PC-9 (cell line): ENCODE measurements at regions not wholly inside any gene's neighbourhood (a gene's known extent, or its start where the extent isn't known, plus 50 kb on each side); places are given as distances from the start of the nearest gene placed in this dataset.

Experiments
- BruUV-seq: library from RNA; stranded (reverse); fragments of 400-500 nt; replicated peaks from 2 replicates; lab custom pipeline; 2021; lab: Mats Ljungman, UMichigan
- CTCF ChIA-PET: fragments of 300-600 bp; sonication (Branson Sonifier 250); formaldehyde crosslinking; loops from one replicate; lab custom pipeline; 2022; ENCODE audit warnings: antibody characterized with exemption; lab: Charles Lee
- POLR2A ChIA-PET: fragments of 300-600 bp; sonication (Branson Sonifier 250); formaldehyde crosslinking; loops from one replicate; lab custom pipeline; 2022; ENCODE audit warnings: antibody characterized with exemption; ENCODE audit not compliant: unreplicated experiment; lab: Charles Lee
- DNase-seq, 2 experiments: peaks; one replicate each; pipeline versions ENCODE4 v3.0.0 to v3.0.0-alpha.2; 2015 to 2022; ENCODE audit warnings: mixed read lengths in 1 of 2
- H2AFZ ChIP-seq: fragments of 200-600 bp; sonication (generic); 2 replicates; pipeline ENCODE4 v1.8.1; 2017; ENCODE audit warnings: antibody characterized with exemption
- H3F3A ChIP-seq: fragments of 200-600 bp; sonication (generic); 2 replicates; pipeline ENCODE4 v1.8.1; 2017; ENCODE audit warnings: antibody characterized with exemption, mild to moderate bottlenecking, low read depth; ENCODE audit not compliant: insufficient read depth
- H3K27ac ChIP-seq: fragments of 200-600 bp; sonication (generic); 2 replicates; pipeline ENCODE4 v1.6.1; 2016; ENCODE audit warnings: mixed run types
- H3K27me3 ChIP-seq: fragments of 200-600 bp; sonication (generic); 2 replicates; pipeline ENCODE4 v1.6.1; 2016; ENCODE audit warnings: low read depth, mixed run types; ENCODE audit not compliant: insufficient read depth
- H3K36me3 ChIP-seq: fragments of 200-600 bp; sonication (generic); 2 replicates; pipeline ENCODE4 v1.6.1; 2016; ENCODE audit warnings: low read depth, mixed run types
- H3K4me1 ChIP-seq: fragments of 200-600 bp; sonication (generic); replicated peaks from 2 replicates; pipeline ENCODE4 v1.6.1; 2016; ENCODE audit warnings: mixed run types; ENCODE audit not compliant: insufficient read depth
- H3K4me2 ChIP-seq: fragments of 200-600 bp; sonication (generic); 2 replicates; pipeline ENCODE4 v1.6.1; 2017; ENCODE audit warnings: mixed run types
- H3K4me3 ChIP-seq: fragments of 200-600 bp; sonication (generic); 2 replicates; pipeline ENCODE4 v1.6.1; 2016; ENCODE audit warnings: mixed run types
- H3K79me2 ChIP-seq: fragments of 200-600 bp; sonication (generic); 2 replicates; pipeline ENCODE4 v1.6.1; 2017; ENCODE audit warnings: low read depth, mixed run types
- H3K9me2 ChIP-seq: fragments of 200-600 bp; sonication (generic); 2 replicates; pipeline ENCODE4 v1.8.1; 2017; ENCODE audit warnings: mild to moderate bottlenecking; ENCODE audit not compliant: insufficient read depth
- H3K9me3 ChIP-seq: fragments of 200-600 bp; sonication (generic); 2 replicates; pipeline ENCODE4 v1.8.1; 2016; ENCODE audit warnings: low read depth; ENCODE audit not compliant: insufficient read depth
- H4K20me1 ChIP-seq: fragments of 200-600 bp; sonication (generic); 2 replicates; pipeline ENCODE4 v1.8.1; 2017; ENCODE audit not compliant: insufficient read depth
- EZH2 ChIP-seq: fragments of 200-600 bp; sonication (generic); IDR thresholded peaks from 2 replicates; pipeline ENCODE4 v1.8.0; 2017; ENCODE audit warnings: antibody characterized with exemption, low read depth
- intact Hi-C: fragments of 100-400 bp; cut with micrococcal nuclease; formaldehyde crosslinking; loops from one replicate; pipeline ENCODE4 v1.10.0; 2022; ENCODE audit not compliant: unreplicated experiment
- TF ChIP-seq, protein P1 (sequence below): fragments of 200-600 bp; sonication (generic); conservative IDR thresholded peaks from 2 replicates; pipeline ENCODE4 v1.6.1; 2017; ENCODE audit warnings: mixed run types, antibody characterized with exemption, mild to moderate bottlenecking, moderate library complexity

DNA sequence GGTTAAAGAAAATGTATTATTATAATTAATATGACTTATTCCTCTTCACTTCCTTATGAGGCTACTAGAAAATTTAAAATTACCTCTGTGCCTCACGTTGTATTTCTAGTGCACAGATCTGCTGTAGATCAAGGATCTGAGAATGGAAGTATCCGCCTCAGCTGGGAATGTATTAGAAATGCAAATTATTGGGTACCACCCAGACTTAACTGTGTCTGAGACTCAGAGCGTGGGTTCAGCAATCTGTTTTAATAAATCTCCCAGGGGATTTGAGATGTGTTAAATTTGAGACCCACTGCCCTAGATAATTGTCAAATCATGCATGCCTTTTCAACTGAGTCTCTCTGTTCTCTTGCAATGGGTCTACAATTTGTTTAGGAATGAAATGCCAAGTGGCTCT, 658.0 kb upstream of the NOX3 start:
- Histone ChIP-seq H3K4me1 (no peaks in the 10 kb centered on the region), H3K79me2 (no peaks in the 10 kb centered on the region), H3K9me3 (no peaks in the 10 kb centered on the region), H3K36me3 (no peaks in the 10 kb centered on the region), H2AFZ (no peak overlapping the region), H4K20me1 (no peaks in the 10 kb centered on the region), H3K27me3 (no peaks in the 10 kb centered on the region), H3K4me3 (no peak overlapping the region), H3K4me2 (no peak overlapping the region), H3K27ac (no peak overlapping the region), H3K9me2 (no peaks in the 10 kb centered on the region), H3F3A (no peaks in the 10 kb centered on the region)
- BruUV-seq: no TSS peak
- DNase-seq: no peak
- TF ChIP-seq EZH2: no peak
- TF ChIP-seq, protein P1, sequence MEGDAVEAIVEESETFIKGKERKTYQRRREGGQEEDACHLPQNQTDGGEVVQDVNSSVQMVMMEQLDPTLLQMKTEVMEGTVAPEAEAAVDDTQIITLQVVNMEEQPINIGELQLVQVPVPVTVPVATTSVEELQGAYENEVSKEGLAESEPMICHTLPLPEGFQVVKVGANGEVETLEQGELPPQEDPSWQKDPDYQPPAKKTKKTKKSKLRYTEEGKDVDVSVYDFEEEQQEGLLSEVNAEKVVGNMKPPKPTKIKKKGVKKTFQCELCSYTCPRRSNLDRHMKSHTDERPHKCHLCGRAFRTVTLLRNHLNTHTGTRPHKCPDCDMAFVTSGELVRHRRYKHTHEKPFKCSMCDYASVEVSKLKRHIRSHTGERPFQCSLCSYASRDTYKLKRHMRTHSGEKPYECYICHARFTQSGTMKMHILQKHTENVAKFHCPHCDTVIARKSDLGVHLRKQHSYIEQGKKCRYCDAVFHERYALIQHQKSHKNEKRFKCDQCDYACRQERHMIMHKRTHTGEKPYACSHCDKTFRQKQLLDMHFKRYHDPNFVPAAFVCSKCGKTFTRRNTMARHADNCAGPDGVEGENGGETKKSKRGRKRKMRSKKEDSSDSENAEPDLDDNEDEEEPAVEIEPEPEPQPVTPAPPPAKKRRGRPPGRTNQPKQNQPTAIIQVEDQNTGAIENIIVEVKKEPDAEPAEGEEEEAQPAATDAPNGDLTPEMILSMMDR: no peak
- CTCF ChIA-PET: no interaction called here
- POLR2A ChIA-PET: no interaction called here
- intact Hi-C loops: no loop called here

DNA sequence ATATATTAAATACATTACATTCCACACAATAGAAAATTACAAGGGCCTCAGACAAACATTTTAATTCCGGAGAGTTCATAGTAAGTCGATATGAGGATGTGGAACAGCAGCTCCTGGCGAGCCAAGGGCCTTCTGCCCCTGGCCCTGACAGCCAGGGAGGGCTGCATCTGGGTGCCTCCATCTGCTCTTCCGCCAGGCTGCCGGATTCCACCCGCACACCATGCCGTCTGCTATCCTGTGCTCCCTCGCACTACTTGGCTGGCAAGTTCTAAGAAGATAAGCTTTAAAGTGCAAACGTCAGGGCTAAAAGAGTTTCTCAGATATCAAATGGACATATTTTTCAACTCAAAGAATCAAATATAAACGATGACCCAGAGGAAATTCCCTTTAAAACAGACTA, 656.3 kb upstream of the NOX3 start:
- Histone ChIP-seq H3K27ac (no peak overlapping the region), H2AFZ (no peak overlapping the region), H3K4me3 (no peak overlapping the region), H3K4me1 (no peaks in the 10 kb centered on the region), H3K9me3 (no peaks in the 10 kb centered on the region), H3K79me2 (no peaks in the 10 kb centered on the region), H3K36me3 (no peaks in the 10 kb centered on the region), H3K27me3 (no peaks in the 10 kb centered on the region), H4K20me1 (no peaks in the 10 kb centered on the region), H3K9me2 (no peaks in the 10 kb centered on the region), H3K4me2 (no peak overlapping the region), H3F3A (no peaks in the 10 kb centered on the region)
- no TSS peak for BruUV-seq
- no peak for DNase-seq
- POLR2A ChIA-PET: no interaction called here
- TF ChIP-seq, protein P1: no peak
- TF ChIP-seq EZH2: no peak
- CTCF ChIA-PET: no interaction called here
- intact Hi-C loops: no loop called here

DNA sequence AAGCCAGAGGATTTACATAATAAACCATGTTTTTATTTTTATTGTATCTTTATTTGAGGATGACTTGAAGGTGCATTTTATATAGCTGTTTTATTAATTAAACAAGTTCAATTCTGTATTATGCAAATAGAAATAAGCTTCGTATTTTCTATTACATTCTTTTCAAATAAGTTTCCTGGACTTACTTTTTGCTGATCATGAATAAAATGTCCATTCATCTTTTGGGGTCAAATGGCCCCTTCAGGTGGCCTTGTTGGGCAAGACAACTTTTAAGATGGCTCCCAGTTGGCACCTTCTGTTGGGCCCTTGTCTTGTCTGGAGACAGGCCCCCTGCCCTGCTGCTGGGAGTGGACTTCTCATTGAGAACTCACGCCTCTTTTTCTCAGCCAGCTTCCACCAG, 654.6 kb upstream of the NOX3 start:
- DNase-seq: no peak
- Histone ChIP-seq H3F3A (no peaks in the 10 kb centered on the region), H3K79me2 (no peaks in the 10 kb centered on the region), H3K27ac (no peak overlapping the region), H2AFZ (no peak overlapping the region), H4K20me1 (no peaks in the 10 kb centered on the region), H3K9me2 (no peaks in the 10 kb centered on the region), H3K9me3 (no peaks in the 10 kb centered on the region), H3K4me1 (no peaks in the 10 kb centered on the region), H3K36me3 (no peaks in the 10 kb centered on the region), H3K4me3 (no peak overlapping the region), H3K27me3 (no peaks in the 10 kb centered on the region), H3K4me2 (no peak overlapping the region)
- no TSS peak for BruUV-seq
- ChIA-PET POLR2A (no interaction called here), CTCF (no interaction called here)
- TF ChIP-seq, protein P1: no peak
- no peak for TF ChIP-seq EZH2
- intact Hi-C loops: no loop called here
